ENCODE measurements at regions not wholly inside any gene's neighbourhood (a gene's known extent, or its start where the extent isn't known, plus 50 kb on each side); places are given as distances from the start of the nearest gene placed in this dataset.

GRCh38 chr16:62548095-62548494, 511.9 kb upstream of the CDH8 start:
- no peak overlapping the region for H3K27ac Mint-ChIP-seq
- peaks cover 2% of the 10 kb centered on the region for H3K36me3 Mint-ChIP-seq
- H3K4me3 Mint-ChIP-seq, result no peak overlapping the region
- no peaks in the 10 kb centered on the region for H3K4me1 Mint-ChIP-seq
- H3K9me3 Mint-ChIP-seq, result peaks cover 2 to 12% (median 3%) of the 10 kb centered on the region in 3 donors
- H3K27me3 Mint-ChIP-seq, result no peaks in the 10 kb centered on the region

DNA sequence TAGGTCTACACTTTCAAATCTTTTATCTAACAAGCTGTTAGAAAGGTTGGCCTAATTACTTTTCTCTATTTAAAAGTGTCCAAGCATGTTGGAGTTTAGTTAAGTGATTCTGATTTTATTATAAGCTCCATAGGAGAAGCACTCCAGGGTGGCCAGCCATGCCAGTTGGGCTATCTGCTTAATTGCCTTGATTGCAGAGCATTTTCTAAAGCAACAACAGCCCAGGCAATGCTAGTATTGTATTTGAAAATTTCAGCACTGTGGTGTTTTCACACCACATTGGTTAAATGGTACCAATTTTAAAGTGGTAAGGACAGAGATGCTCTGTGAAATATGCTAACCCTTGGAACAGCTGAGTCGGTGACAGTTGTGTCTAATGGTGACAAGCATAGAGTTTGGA, 510.5 kb upstream of the CDH8 start:
- H3K27me3 Mint-ChIP-seq, result no peaks in the 10 kb centered on the region
- no peaks in the 10 kb centered on the region for H3K4me1 Mint-ChIP-seq
- H3K36me3 Mint-ChIP-seq, result peaks cover 2% of the 10 kb centered on the region
- no peak overlapping the region for H3K4me3 Mint-ChIP-seq
- no peak overlapping the region for H3K27ac Mint-ChIP-seq
- H3K9me3 Mint-ChIP-seq, result peaks cover 0 to 12% (median 2%) of the 10 kb centered on the region in 3 donors

GRCh38 chr16:62545039-62545438, 508.8 kb upstream of the CDH8 start:
- Mint-ChIP-seq H3K4me1 (no peaks in the 10 kb centered on the region), H3K27ac (no peak overlapping the region), H3K4me3 (no peak overlapping the region), H3K36me3 (no peaks in the 10 kb centered on the region), H3K27me3 (no peaks in the 10 kb centered on the region), H3K9me3 (peaks cover 0 to 12% (median 2%) of the 10 kb centered on the region in 3 donors)

GRCh38 chr16:62543516-62543915, 507.3 kb upstream of the CDH8 start:
- Mint-ChIP-seq H3K36me3 (no peaks in the 10 kb centered on the region), H3K4me3 (no peak overlapping the region), H3K27ac (no peak overlapping the region), H3K9me3 (peaks cover 0 to 12% (median 2%) of the 10 kb centered on the region in 3 donors), H3K4me1 (no peaks in the 10 kb centered on the region), H3K27me3 (no peaks in the 10 kb centered on the region)

DNA sequence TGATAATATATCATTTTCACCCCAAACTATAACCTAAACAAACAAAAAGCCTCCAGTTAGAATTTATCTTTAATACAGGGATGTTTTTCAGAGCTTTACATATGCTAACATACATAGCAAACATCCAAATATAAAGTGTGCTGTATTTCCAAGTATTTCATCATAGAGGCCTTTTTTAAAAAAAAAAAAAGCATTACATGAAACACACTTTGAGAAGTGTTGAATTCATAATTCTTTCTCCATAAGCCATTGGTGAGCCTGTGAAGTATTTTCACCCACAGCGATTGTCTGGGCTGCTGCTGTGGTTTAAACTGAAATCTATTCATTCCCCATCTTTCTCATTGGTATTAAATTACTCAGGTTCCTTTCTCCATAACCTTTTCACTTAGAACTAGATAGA, 503.4 kb upstream of the CDH8 start:
- H3K36me3 Mint-ChIP-seq, result no peaks in the 10 kb centered on the region
- H3K4me3 Mint-ChIP-seq, result no peak overlapping the region
- H3K27me3 Mint-ChIP-seq, result no peaks in the 10 kb centered on the region
- peaks cover 0 to 7% (median 0%) of the 10 kb centered on the region in 3 donors for H3K9me3 Mint-ChIP-seq
- H3K4me1 Mint-ChIP-seq, result no peaks in the 10 kb centered on the region
- H3K27ac Mint-ChIP-seq, result no peak overlapping the region

DNA sequence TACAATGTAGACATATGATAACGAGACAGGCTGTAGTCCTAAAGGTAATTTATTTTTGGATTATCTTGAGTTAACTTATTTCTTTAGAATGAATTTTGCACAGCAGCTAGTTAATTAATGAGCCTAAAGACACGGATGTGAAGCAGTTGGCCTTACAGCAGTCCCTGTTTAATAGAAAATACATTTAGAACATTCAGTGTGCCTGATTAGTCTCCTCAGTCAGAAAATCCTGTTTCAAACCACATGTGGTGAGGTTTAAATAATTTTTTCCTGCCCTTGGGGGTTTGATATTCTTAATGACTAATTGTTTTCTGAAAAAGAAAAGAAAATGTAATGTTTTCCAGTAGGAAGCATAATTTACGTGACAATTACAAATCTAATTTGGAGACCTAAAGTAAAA, 494.2 kb upstream of the CDH8 start:
- peaks cover 3 to 25% (median 4%) of the 10 kb centered on the region in 3 donors for H3K9me3 Mint-ChIP-seq
- no peaks in the 10 kb centered on the region for H3K4me1 Mint-ChIP-seq
- H3K36me3 Mint-ChIP-seq, result peaks cover 3% of the 10 kb centered on the region
- H3K27ac Mint-ChIP-seq, result no peak overlapping the region
- no peaks in the 10 kb centered on the region for H3K27me3 Mint-ChIP-seq
- H3K4me3 Mint-ChIP-seq, result no peak overlapping the region

DNA sequence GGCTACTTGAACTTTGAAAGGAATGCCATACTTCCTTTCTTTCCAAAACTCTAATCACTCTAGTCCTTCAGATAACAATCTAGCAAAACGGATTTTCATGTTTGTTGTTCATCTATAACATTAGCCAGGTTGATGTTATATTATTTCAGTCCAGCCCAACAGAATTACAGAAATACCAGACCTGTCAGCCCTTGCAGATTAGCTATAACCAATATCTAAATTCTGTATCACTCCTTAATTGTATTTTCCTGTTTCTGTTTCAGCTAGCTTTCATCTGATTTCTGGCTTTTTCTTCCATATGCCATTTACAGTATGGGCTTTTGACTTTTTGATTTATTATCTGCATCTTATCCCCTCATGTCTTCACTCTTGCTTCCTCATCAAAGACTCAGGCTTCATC, 479.8 kb upstream of the CDH8 start:
- no peak overlapping the region for H3K27ac Mint-ChIP-seq
- H3K36me3 Mint-ChIP-seq, result no peaks in the 10 kb centered on the region
- no peak overlapping the region for H3K4me3 Mint-ChIP-seq
- peaks cover 2 to 14% (median 6%) of the 10 kb centered on the region in 3 donors for H3K9me3 Mint-ChIP-seq
- H3K27me3 Mint-ChIP-seq, result no peaks in the 10 kb centered on the region
- no peaks in the 10 kb centered on the region for H3K4me1 Mint-ChIP-seq

DNA sequence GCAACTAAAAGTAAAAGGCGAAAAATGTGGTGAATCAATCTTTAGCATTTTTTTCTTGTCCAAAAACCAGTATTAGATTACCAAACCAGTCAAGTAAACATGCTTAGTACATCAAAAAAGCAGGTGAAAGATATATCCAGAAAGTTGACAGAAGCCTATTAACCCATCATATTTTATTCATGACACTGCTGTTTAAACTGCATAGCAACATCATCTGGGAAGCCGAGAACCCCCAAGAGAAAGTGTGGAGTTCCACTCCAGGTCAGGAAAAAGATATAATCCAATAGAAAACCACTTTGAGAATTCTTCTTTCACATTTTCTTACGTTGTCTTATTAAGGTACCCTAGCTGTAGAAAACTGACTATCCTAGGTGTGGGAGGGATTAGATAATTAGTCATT, 466.8 kb upstream of the CDH8 start:
- H3K4me3 Mint-ChIP-seq, result no peak overlapping the region
- peaks cover 8 to 13% (median 11%) of the 10 kb centered on the region in 3 donors for H3K9me3 Mint-ChIP-seq
- no peak overlapping the region for H3K27ac Mint-ChIP-seq
- no peaks in the 10 kb centered on the region for H3K36me3 Mint-ChIP-seq
- H3K27me3 Mint-ChIP-seq, result no peaks in the 10 kb centered on the region
- H3K4me1 Mint-ChIP-seq, result no peaks in the 10 kb centered on the region

GRCh38 chr16:62478903-62479458, 442.7 kb upstream of the CDH8 start:
- no peak overlapping the region for H3K27ac Mint-ChIP-seq
- no peaks in the 10 kb centered on the region for H3K4me1 Mint-ChIP-seq
- H3K36me3 Mint-ChIP-seq, result no peaks in the 10 kb centered on the region

DNA sequence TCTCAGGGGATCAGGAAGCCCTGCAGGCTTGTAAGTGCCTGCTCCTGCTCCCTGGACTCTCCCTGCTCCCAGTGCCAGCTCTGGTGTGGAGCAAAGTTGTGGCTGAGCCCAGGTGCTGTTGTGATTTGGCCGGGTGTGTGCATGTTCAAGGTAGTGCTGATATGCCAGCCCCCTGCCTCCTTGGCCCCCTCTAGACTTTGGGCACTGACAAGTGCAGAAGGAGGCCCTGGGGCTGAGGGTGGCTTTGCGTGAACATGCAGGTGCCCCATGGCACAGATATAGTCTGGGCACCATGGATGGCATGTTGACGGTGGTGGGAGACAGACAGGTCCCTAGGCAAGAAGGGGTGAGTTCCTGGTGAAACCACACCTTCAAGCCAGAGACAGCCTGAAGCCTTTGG, 441.6 kb upstream of the CDH8 start:
- H3K9me3 Mint-ChIP-seq, result peaks cover 5 to 10% (median 7%) of the 10 kb centered on the region in 3 donors
- no peak overlapping the region for H3K27ac Mint-ChIP-seq
- no peak overlapping the region for H3K4me3 Mint-ChIP-seq
- no peaks in the 10 kb centered on the region for H3K36me3 Mint-ChIP-seq
- H3K4me1 Mint-ChIP-seq, result no peaks in the 10 kb centered on the region
- no peaks in the 10 kb centered on the region for H3K27me3 Mint-ChIP-seq

More at GRCh38 chr16:62478903-62479458, 442.7 kb upstream of the CDH8 start:
- Mint-ChIP-seq H3K4me3 (no peak overlapping the region), H3K27me3 (no peaks in the 10 kb centered on the region), H3K9me3 (peaks cover 0 to 8% (median 3%) of the 10 kb centered on the region in 3 donors)

DNA sequence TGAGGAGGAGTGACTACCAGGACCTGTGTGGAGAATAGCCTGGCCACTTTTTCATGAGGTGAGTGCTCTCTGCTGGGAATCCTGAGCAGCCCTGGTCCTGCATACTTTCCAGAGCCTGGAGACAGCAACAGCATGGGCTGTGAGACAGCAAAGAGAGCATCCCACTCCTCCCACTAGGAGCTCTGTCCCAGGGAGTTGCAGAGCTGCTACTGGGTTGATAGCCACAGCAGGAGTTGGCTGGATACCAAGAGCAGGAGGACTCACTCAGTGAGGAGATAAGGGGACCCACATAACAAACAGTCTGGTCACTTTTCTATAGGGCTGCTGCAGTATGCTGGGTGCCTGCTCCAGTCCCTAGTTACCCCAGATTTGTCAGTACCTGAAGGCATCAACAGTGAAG, 439.3 kb upstream of the CDH8 start:
- Mint-ChIP-seq H3K4me3 (no peak overlapping the region), H3K27me3 (no peaks in the 10 kb centered on the region), H3K36me3 (no peaks in the 10 kb centered on the region), H3K9me3 (peaks cover 8 to 18% (median 16%) of the 10 kb centered on the region in 3 donors), H3K27ac (no peak overlapping the region), H3K4me1 (no peaks in the 10 kb centered on the region)

- H3K4me3 Mint-ChIP-seq, result no peak overlapping the region
Observed at GRCh38 chr16:62462971-62463370, 426.7 kb upstream of the CDH8 start.

GRCh38 chr16:62450291-62450690, 414.1 kb upstream of the CDH8 start:
- H3K9me3 Mint-ChIP-seq, result peaks cover 6 to 8% (median 7%) of the 10 kb centered on the region in 3 donors
- no peak overlapping the region for H3K4me3 Mint-ChIP-seq
- H3K27ac Mint-ChIP-seq, result no peak overlapping the region
- no peaks in the 10 kb centered on the region for H3K27me3 Mint-ChIP-seq
- no peaks in the 10 kb centered on the region for H3K4me1 Mint-ChIP-seq
- no peaks in the 10 kb centered on the region for H3K36me3 Mint-ChIP-seq

More at GRCh38 chr16:62462971-62463370, 426.7 kb upstream of the CDH8 start:
- Mint-ChIP-seq H3K9me3 (peaks cover 4 to 20% (median 6%) of the 10 kb centered on the region in 3 donors), H3K27me3 (no peaks in the 10 kb centered on the region), H3K4me1 (no peaks in the 10 kb centered on the region), H3K27ac (no peak overlapping the region), H3K36me3 (no peaks in the 10 kb centered on the region)

DNA sequence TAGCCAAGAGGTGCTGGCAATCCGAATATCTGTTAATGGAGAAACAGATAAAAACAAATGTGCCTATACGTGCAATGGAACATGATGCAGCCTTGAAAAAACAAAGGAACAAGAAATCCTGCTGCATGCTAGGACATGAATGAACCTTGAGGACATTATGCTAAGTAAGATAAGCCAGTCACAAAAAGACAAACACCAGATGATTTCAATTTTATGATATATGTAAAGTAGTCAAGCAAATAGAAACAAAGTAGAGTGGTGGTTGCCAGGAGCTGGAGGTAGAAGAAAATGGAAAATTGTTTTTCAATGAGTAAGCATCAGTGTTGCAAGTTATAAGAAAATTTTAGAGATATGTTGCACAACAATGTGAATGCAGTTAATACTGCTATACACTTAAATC, 409.7 kb upstream of the CDH8 start:
- H3K9me3 Mint-ChIP-seq, result peaks cover 7 to 11% (median 9%) of the 10 kb centered on the region in 3 donors
- no peaks in the 10 kb centered on the region for H3K4me1 Mint-ChIP-seq
- H3K36me3 Mint-ChIP-seq, result no peaks in the 10 kb centered on the region
- H3K4me3 Mint-ChIP-seq, result no peak overlapping the region
- H3K27ac Mint-ChIP-seq, result no peak overlapping the region
- H3K27me3 Mint-ChIP-seq, result no peaks in the 10 kb centered on the region

GRCh38 chr16:62424206-62424605, 388.0 kb upstream of the CDH8 start:
- peaks cover 0 to 9% (median 4%) of the 10 kb centered on the region in 3 donors for H3K9me3 Mint-ChIP-seq

DNA sequence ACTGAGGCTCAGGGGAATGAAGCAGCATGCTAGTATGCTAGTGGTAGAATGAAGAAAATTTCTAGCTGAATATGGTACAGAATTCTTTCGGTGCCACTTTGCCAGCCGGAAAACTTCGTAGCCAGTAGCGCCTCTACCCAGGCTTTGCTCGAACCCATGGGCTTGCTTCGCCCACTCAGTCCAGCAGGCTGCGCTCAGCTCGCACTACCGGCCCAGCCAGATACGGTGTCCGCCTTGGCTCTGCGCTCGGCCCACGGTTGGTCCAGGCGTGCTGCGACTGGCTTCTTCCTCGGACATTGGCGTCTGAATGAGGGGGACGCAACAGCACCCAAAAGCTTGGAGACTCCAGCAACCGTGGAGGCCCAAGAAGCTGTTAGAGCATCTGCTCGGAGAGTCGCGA, 372.5 kb upstream of the CDH8 start:
- H3K27ac Mint-ChIP-seq, result no peak overlapping the region
- no peaks in the 10 kb centered on the region for H3K4me1 Mint-ChIP-seq
- no peak overlapping the region for H3K4me3 Mint-ChIP-seq
- H3K9me3 Mint-ChIP-seq, result peaks cover 0 to 18% (median 2%) of the 10 kb centered on the region in 3 donors
- no peaks in the 10 kb centered on the region for H3K27me3 Mint-ChIP-seq
- H3K36me3 Mint-ChIP-seq, result no peaks in the 10 kb centered on the region

More at GRCh38 chr16:62424206-62424605, 388.0 kb upstream of the CDH8 start:
- H3K4me1 Mint-ChIP-seq, result no peaks in the 10 kb centered on the region
- no peaks in the 10 kb centered on the region for H3K36me3 Mint-ChIP-seq
- no peak overlapping the region for H3K4me3 Mint-ChIP-seq
- H3K27me3 Mint-ChIP-seq, result no peaks in the 10 kb centered on the region
- no peak overlapping the region for H3K27ac Mint-ChIP-seq
